NCI-H774 (cell line): ENCODE measurements at regions not wholly inside any gene's neighbourhood (a gene's known extent, or its start where the extent isn't known, plus 50 kb on each side); places are given as distances from the start of the nearest gene placed in this dataset.

Experiments used
- DNase-seq: peaks from one replicate; lab custom pipeline; 2025; lab: John Stamatoyannopoulos, UW

DNA sequence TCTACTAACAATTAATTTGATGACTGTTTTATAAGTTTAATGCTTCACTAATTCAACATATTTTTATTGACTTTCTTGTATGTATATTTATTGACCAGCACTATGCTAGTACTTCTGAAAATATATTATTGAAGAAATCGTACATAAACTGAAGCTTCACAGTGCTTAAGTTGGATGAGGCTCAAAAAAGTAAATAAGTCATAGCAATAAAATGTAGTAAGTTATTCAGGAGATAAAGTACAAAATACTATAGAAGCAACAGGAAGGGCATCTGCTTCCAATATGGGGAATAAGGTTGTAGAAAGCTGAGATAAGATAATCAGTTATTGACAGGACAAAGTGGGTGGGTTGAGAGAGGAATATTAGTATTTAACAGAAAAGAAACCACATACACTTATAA, 944.9 kb upstream of the MIR17HG start:
- no peak for DNase-seq

DNA sequence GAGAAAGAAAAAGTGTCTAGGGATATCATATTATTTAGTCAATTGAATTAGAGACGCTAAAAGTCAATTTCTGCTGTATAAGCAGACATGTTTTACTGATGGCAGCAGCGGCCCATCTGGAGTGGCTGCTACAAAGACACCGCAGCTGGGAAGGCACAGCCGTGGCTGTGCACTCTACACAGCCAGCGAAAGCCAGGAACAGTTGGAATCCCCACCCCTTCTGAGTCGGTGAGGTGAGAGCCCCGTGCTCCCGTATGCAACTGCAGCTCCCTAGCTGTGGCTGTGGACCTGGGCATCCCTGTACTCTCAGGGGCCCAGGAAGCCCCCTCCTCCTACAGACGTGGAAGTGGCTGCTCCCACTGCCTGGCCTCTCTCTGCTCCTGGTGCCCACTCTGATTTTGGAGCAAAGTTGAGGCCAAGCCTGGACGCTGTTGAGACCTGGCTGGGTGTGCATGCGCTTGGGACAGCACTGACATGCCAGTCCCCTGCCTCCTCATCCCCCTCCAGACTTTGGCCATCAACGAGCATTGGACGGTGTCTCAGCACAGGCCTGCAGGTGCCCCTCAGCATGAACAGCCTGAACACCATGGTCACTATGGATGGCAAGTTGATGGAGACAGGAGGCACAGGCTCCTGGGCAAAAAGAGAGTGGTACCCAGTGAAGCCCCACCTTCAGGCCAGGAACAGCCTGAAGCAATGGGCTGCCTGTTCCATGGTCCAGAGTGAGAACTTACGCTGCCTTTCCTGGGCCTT, 944.0 kb upstream of the MIR17HG start:
- no peak for DNase-seq

DNA sequence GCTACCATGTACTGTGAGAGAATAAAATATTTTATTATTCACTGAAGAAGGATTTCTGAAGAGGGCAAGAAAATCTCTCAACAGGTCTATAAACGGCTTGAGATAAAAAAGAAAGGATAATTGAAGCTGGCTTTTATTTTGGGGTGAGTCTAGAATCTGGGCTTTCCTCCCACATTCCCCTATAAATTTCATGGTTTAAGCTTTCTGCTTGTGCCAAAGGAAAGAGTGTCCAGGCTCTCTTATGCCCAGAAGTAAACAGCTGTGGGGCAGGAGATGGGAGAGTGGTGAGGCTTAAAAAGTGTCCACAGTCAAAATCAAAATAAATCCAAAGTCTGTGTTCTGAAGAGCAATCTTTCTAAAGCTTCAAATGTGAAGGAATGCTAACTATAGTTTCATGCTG, 942.2 kb upstream of the MIR17HG start:
- no peak for DNase-seq

DNA sequence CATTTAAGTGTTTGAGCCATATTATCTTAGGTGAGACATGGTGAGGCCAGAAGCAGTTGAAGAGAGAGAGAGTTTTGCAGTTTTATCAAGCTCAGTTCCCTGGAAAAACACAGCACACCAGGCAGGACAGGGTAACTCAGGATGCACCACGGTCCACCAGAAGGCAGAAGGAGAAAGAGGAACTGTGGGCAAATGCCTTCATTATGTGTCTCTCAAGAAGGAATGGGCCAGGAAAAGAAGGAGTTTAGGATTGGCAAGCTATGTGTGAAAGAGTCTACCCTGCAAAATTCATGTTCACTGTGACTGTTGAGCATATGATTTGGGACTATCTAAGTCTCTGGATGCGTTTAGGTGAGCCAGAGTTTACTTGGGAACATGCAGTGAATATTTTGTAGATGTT, 934.5 kb upstream of the MIR17HG start:
- DNase-seq = no peak

DNA sequence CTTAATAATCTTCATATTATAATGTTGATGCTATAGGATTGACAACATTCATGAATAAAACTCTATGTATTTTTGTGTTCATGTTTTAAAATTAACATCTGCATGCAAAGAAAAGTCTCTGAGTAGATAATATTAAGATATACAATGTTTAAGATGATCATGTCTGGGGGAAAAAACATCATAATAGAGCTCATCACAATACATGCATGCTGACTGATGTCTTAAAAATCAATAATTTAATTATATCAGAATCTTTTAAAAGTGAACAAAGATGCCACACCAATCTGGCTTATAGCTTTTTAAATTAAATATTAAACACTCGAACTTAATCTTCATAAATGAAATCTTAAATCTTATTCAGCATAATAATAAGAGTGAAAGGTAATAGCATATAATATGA, 933.9 kb upstream of the MIR17HG start:
- no peak for DNase-seq

DNA sequence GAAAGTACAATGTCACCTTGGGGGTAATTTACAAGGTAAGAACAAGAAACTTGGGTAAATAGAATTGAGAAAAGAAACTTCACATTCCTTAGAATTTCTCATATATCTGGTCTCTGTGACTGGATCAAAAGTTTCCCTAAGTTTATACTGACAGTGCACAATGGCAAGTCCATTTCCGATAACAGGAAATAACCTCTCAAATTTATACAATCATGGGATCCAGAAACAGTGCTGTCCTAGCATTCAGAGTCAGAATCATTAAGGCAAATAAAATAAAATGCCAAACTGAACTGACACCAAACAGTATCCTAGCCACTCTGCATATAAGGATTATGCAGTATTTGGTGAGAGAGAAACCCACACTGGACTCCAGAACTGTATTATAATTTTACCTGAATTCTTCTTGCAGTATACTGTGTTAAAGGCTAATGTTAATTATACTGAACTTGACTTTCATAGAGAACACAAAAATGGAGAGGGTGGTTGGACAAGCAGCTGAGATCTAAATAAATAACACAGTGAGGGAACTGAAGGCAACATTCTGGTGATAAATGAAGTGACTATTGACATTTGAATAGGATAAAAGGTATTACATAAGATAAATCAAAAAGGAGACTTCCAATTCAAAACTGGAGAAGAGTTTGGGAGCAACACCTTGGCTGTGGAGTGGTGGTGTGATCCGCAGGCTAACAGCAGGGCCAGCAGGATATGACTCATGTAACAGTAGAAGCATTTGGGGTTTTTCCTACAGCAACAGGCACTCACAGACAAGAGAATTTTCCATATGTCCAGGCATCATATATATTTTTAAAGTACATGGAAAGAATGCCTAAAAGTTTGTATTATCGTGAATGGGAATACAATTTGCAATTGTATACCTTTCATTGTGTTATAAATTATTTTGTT, 932.5 kb upstream of the MIR17HG start:
- no peak for DNase-seq

DNA sequence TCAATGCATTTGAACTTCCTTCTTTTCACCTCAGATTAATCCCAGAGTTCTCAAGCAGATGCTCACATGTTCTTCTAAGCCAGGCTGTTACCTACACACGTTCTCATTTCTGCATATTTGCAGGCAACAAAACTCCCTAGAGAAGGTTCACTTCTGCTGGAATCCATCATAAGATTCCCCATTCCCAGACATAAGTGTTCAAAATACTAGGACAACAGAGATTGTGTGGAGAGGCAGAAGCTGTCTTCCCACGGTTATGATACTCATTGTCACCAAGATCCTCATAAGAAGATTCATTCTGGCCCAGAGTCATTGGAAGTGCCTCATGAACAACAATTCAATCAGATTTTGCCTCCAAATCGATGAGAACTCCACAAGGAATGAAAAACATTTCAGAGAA, 931.6 kb upstream of the MIR17HG start:
- DNase-seq = no peak

DNA sequence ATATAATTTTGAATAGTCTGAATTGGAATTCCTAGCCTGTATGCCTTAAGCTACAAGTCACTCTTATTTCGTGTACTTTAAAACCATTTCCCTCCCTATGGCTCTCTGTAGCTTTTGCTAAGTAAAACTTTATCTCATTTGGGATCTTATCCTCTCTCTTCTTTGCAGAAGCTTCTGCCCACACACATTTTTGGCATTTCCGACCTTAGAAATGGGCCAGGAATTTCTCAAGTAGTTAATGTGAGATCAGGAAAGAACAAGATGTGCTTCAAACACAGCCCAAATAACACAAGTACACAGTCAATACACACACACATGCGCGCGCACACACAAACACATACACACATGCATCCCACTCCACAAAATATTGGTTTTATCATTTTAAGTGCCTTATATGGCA, 931.0 kb upstream of the MIR17HG start:
- DNase-seq = no peak

DNA sequence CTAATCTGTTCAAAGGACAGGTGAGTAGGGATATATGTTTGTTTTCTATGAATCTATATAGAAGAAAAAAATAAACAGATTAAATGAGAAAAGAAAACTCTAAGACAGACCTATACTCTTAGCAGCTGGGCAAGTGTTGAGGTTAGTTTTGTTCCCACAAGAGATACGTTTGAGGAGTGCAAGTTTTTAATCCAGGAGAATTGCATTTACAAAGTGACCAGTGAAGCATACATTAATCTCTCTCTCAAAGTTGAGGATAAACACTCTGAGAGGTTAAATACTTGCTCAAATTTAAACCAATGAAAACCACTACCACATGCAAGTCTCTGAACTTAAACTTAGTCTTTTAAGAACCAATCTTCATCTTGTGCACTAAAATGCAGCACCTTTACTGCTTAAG, 930.5 kb upstream of the MIR17HG start:
- no peak for DNase-seq

DNA sequence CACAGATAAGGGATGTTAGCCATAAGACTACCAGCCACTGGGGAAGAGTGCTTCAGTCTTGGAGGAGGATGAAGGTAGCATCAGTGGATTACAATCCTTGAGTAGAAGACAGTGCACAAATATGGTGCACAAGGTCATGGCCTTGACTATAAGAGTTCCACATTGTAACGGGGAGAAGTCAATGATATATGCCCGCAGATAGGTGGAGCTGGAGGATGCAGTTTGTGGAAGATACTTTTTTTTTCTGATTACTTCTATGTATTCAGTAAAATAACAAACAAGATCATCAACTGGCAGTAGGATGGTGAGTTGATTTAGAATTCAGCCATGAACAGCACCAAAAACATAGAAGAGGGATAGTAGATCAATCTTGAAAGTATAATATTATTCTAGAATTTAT, 926.8 kb upstream of the MIR17HG start:
- no peak for DNase-seq

DNA sequence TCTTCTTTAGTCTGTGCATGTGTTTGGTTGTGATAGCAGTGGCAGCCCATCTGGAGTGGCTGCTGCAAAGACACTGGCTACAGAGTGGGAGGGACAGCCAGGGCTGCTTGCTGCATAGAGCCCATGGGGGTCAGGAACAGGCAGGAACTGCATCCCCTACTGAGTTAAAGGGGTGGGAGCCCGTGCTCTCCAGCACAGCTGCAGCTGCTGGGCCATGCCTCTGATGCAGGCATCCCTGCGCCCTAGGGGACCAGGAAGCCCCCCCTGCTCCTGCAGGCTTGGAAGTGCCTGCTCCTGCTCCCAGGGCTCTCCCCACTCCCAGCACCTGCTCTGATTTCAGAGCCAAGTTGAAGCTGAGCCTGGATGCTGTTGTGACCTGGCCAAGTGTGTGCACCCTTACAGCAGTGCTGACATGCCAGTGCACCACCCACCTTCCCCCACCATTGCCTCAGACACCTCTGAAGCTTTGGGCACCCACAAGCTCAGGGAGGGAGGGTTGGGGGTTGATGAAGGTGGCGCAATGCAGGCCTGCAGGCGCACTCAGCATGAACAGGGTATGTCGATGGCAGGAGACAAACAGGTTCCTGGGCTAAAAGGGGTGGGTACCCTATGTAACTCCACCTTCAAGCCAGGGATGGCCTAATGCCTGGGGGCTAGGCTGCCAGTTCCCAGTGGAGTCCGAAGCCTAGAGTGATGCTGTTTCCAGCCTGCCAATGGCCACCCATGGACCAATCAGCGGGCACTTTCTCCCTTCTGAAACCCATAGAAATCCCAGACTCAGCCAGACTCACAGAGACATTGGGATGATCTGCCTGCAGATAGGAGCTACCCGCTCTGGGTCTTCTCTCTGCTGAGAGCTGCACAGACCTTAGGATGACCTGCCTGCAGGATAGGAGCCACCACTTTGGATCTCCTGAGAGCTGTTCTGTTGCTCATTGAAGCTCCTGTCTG, 919.9 kb upstream of the MIR17HG start:
- no peak for DNase-seq

DNA sequence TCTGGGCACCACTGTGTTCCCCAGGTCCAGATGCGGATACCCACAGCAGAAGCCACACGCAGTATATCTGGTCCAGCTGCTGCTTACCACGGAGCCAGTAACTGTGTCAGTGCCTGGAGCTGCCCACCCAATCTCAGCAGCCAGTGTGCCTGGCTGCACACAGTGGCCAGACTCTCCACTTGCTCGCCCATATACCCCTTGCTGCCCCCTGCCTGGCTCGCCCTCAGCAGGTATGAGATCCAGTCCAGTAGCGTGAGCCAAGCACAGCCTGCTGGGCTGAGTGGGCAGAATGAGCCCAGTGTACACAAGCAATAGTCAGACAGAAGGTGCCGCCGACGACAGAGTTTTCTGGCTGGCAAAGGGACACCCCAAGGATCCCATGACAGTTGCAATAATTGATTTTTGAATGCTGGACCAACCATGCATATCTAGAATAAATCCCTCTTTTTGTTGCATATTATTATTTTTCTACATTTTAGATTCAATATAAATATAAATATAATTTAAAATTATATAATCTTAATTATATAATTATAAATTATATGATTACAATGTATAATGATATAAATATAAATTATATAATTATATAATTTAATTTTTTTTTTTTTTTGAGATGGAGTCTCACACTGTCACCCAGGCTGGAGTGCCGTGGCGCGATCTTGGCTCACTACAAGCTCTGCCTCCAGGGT, 918.8 kb upstream of the MIR17HG start:
- DNase-seq = no peak

DNA sequence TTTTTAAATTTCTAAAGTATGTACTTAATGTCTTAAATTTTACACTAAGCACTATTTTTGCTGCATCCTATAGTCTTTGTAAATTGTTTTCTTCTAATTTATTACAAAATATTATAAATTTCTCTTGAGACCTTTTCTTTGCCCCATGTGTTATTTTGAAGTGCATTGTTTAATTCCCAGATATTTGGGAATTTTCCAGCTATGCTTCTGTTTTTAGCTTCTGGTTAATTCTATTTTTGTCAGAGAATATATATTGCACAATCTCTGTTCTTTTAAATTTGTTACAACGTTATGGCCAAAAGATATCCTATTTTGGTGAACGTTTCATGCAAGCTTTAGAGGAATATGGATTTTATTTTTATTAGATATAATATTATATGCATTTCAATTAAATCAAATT, 917.4 kb upstream of the MIR17HG start:
- no peak for DNase-seq

DNA sequence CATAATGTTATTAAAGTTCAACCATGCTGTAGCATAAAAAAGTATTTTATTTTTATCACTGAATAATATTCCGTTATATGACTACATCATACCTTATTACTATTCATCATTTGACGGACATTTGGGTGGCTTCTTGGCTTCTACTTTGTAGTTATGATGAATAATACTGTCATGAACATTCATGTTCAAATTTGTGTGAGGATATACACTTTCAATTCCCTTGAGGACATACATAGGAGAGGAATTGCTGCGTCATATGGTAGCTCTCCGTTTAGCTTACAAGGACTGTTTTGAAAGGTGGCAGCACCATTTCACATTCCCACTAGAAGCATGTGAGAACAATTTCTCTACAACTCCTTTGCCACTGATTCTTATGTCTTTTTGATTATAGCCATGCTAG, 910.8 kb upstream of the MIR17HG start:
- no peak for DNase-seq

DNA sequence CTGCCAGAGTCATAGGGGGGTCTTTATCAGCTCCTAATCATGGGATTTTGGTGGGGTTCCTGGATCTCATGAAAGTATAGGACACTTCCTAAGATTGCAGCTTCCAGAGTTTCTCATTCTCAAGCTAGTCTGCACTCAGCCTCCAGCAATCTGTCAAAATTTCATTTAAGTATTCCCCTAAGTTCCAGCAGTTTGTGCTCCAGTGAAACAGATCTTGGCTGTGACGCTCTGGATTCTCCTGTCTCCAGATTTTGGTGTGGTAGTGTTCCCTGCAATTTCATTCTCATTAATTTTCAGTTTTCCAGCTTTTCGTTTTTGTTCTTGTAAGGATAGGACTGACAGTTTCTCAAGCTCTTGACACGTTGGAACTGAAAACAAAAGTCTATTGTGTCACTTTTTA, 908.9 kb upstream of the MIR17HG start:
- no peak for DNase-seq

DNA sequence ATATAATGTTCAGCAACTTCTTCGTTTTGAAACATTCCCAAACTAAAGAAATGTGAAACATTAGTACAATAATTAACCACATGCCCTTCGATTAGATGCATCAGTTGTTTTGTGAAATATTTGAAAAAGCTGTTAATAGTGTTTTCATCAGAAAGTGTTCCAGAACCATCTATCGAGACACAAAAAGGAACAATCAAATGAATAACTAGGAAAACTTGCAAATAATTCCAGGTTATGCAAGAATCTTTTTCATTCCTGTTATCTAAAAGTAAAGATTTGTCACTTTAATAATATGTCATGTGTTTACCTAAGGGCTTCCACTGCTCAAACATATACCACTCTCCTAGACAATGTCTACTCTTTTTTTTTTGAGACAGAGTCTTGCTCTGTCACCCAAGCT, 904.2 kb upstream of the MIR17HG start:
- DNase-seq = no peak

DNA sequence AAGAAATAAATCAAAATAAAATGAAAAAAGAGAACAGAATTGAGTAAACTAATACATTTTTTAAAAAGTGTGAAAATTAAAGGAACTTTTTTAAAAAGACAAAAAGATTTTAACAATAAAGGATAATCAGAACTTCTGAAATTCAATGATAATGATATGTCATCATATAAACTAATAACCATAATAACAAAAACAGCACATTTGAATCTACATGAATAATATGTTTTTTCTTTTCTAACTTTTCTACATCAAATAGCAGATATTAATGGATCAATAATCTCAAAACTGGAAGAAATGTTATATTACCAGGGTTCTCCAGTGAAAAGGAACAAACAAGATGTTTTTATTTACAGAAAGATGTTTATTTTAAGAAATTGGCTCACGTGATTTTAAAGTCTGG, 903.3 kb upstream of the MIR17HG start:
- DNase-seq = no peak

DNA sequence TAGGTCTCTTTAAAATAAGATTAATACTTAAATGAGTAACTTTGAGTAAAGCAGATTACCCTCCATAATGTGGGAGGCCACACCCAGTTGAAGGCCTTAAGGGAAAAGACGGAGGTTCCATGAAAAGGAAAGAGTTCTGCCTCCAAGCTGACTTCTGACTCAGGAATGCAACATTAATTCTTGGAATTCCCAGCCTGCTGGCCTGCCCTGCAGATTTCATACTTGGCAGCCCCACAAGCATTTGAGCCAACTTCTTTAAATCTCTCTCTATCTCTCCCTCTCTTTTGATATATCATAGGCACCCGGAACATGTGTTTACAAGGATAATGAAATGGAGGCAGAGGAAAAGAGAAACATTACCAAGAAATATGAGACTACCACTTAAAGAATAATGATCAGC, 902.3 kb upstream of the MIR17HG start:
- no peak for DNase-seq

DNA sequence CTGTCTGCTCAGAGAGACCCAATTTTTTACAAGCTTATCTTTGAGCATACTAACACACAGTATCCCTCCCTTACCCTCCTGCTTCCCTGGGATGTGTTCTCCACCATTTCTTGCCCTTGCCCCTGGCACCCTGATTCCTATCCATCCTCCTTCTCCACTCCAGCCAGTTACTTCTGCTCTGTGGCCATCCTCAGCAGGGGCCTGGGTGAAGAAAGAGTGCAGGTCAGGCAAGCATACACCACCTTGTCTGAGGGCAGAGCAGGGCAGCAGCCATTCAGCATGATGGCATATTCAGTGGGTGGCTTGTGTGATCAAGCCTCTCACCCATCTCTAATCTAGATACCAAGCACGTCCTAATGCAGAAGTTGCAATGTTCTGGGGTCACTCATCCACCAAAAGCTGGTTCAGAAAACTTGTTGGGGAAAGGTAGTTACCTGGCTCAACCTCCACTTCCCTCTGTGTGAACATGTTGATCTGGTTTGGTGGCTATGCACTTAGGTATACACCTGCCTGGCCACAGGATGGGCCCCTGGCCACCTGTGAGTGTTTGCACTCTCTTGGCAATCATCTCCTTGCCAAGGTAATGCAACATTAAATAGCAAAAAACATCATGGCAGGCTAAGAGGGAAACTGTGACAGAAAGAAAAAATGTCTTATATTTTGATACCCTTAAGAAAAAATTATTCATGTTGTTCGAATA, 900.3 kb upstream of the MIR17HG start:
- no peak for DNase-seq

DNA sequence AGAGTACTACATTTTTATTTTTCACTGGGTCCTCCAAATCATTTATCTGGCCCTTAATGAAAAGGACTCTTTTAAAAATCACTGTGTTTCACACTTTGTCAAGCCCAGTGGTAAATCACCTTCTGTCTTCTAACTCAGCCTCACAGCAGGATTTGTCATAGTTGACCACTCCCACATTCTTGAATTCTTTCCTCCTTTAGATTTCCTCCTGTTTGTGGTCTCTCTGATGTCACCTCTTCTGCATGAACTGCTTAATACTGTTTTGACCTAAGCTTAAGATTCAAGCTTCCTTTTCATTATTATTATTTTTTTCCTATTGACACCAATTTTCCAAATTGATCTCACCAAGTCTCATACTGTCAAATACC, 899.8 kb upstream of the MIR17HG start:
- DNase-seq = no peak

DNA sequence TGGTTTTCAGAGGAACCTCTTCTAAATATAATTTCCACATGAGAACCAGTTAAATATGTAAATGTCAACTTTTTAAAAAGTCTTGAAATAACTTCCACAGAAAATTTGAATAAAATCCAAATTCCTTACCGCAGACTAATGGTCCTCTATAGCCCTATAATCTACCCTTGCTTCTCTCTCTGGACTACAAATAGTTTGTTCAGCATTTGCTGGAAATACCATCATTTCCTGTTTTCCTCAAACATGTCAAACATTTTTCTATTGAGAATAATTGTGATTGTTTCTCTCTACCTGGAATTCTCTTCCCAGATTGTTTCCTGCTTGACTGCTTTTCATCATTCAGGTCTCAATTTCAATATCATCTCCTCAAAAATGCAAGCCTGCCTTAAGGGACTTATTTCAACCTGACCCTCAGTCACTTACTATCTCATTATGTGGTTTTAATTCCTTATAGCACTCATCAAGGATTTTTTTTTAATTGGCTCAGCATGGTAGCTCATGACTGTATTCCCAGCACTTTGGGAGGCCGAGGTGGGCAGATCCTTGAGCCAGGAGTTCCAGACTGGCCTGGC, 898.9 kb upstream of the MIR17HG start:
- no peak for DNase-seq
